ENCODE measurements at regions not wholly inside any gene's neighbourhood (a gene's known extent, or its start where the extent isn't known, plus 50 kb on each side); places are given as distances from the start of the nearest gene placed in this dataset.

- ChIA-PET POLR2A (no interaction called here), CTCF (interaction anchor here (1.3 to 2.0 kb wide), 3 partner anchors 15 to 29 kb away, joined by 3 to 5 read pairs (median 4); no protein-coding TSS in a partner anchor)
- TF ChIP-seq MAX (IDR thresholded peaks at IDR 0.05; ENCODE audit: insufficient read depth, insufficient read length) = no peak
- TF ChIP-seq POLR2A (IDR thresholded peaks at IDR 0.05; ENCODE audit: low read depth, low read length) = no peak
- TF ChIP-seq CTCF (IDR thresholded peaks at IDR 0.05; ENCODE audit: extremely low read depth in 1 of 2, insufficient read depth in 1 of 2, low read depth in 1 of 2, low read length in 2 of 2) = no peak
These were observed 133.7 kb upstream of the KLF14 start for GRCh38 chr7:130867581-130868136.

GRCh38 chr7:130868139-130868538, 134.1 kb upstream of the KLF14 start:
- no peak overlapping the region for H2AFZ ChIP-seq (ENCODE audit: low read depth, low read length)
- intact Hi-C loops (cut with micrococcal nuclease) (no loop called here), dilution Hi-C loops (cut with MboI; ENCODE audit: extremely low pct_ligation_motif_present, low sequenced_read_pairs) (no loop called here)
- H3K4me3 ChIP-seq (replicated peaks in 1 of 3; ENCODE audit: insufficient read depth in 1 of 3, low read depth in 1 of 3, low read length in 3 of 3) = no peak overlapping the region
- TF ChIP-seq MYC (IDR thresholded peaks at IDR 0.05; ENCODE audit: low read depth, low read length) (no peak), CTCF (IDR thresholded peaks at IDR 0.05; ENCODE audit: extremely low read depth in 1 of 2, insufficient read depth in 1 of 2, low read depth in 1 of 2, low read length in 2 of 2) (no peak), POLR2A (IDR thresholded peaks at IDR 0.05; ENCODE audit: low read depth, low read length) (no peak), EZH2 (IDR thresholded peaks at IDR 0.05; ENCODE audit: borderline replicate concordance, low read depth, low read length, severe bottlenecking) (no peak), POLR2AphosphoS5 (IDR thresholded peaks at IDR 0.05; ENCODE audit: insufficient read depth, low read depth, low read length) (no peak), FOS (IDR thresholded peaks at IDR 0.05; ENCODE audit: borderline replicate concordance, insufficient read depth, low read length) (no peak), JUN (IDR thresholded peaks at IDR 0.05; ENCODE audit: borderline replicate concordance, insufficient read depth, insufficient read length, low read depth) (no peak), MAX (IDR thresholded peaks at IDR 0.05; ENCODE audit: insufficient read depth, insufficient read length) (no peak), GATA2 (IDR thresholded peaks at IDR 0.05; ENCODE audit: insufficient read depth, insufficient read length, low read depth, low read length) (no peak)
- FAIRE-seq (no peak), DNase-seq (ENCODE audit: low read depth, low spot score) (no peak)
- ChIA-PET POLR2A (no interaction called here), CTCF (interaction anchor here (1.3 to 2.0 kb wide), 3 partner anchors 14 to 29 kb away, joined by 3 to 5 read pairs (median 4); no protein-coding TSS in a partner anchor)
- H3K4me1 ChIP-seq (ENCODE audit: control insufficient read depth, extremely low read depth, insufficient read depth, low read length) = no peaks in the 10 kb centered on the region
- H4K20me1 ChIP-seq (replicated peaks; ENCODE audit: control insufficient read depth, extremely low read depth, insufficient read depth, low read length) = no peaks in the 10 kb centered on the region
- no peak overlapping the region for H3K4me2 ChIP-seq (ENCODE audit: insufficient read depth, low read length)
- no peaks in the 10 kb centered on the region for H3K9me1 ChIP-seq (replicated peaks; ENCODE audit: control insufficient read depth, extremely low read depth, insufficient read depth, low read length)
- no peaks in the 10 kb centered on the region for H3K27me3 ChIP-seq (ENCODE audit: control insufficient read depth in 2 of 2, insufficient read depth in 2 of 2, low read length in 2 of 2)
- no peak overlapping the region for H3K9ac ChIP-seq (replicated peaks; ENCODE audit: extremely low read depth, insufficient read depth, low read length)
- no peaks in the 10 kb centered on the region for H3K9me3 ChIP-seq (replicated peaks; ENCODE audit: control insufficient read depth, insufficient read depth, low read length)
- H3K36me3 ChIP-seq (ENCODE audit: control insufficient read depth in 2 of 2, extremely low read depth in 1 of 2, insufficient read depth in 2 of 2, low read length in 2 of 2) = peaks cover 2 to 12% of the 10 kb centered on the region in 2 experiments
- BruUV-seq (replicated peaks) = no TSS peak
- H3K79me2 ChIP-seq (ENCODE audit: control insufficient read depth, insufficient read depth, low read length) = no peaks in the 10 kb centered on the region
- H3K27ac ChIP-seq (ENCODE audit: insufficient read depth, low read depth, low read length) = no peak overlapping the region

More at GRCh38 chr7:130867581-130868136, 133.7 kb upstream of the KLF14 start:
- Histone ChIP-seq H3K27me3 (ENCODE audit: control insufficient read depth in 2 of 2, insufficient read depth in 2 of 2, low read length in 2 of 2) (no peaks in the 10 kb centered on the region), H3K79me2 (ENCODE audit: control insufficient read depth, insufficient read depth, low read length) (no peaks in the 10 kb centered on the region), H3K36me3 (ENCODE audit: control insufficient read depth in 2 of 2, extremely low read depth in 1 of 2, insufficient read depth in 2 of 2, low read length in 2 of 2) (peaks cover 2 to 11% of the 10 kb centered on the region in 2 experiments), H3K4me2 (ENCODE audit: insufficient read depth, low read length) (no peak overlapping the region), H3K9me1 (replicated peaks; ENCODE audit: control insufficient read depth, extremely low read depth, insufficient read depth, low read length) (no peaks in the 10 kb centered on the region), H3K27ac (ENCODE audit: insufficient read depth, low read depth, low read length) (no peak overlapping the region), H4K20me1 (replicated peaks; ENCODE audit: control insufficient read depth, extremely low read depth, insufficient read depth, low read length) (no peaks in the 10 kb centered on the region), H3K9me3 (replicated peaks; ENCODE audit: control insufficient read depth, insufficient read depth, low read length) (no peaks in the 10 kb centered on the region), H3K9ac (replicated peaks; ENCODE audit: extremely low read depth, insufficient read depth, low read length) (no peak overlapping the region), H2AFZ (ENCODE audit: low read depth, low read length) (no peak overlapping the region), H3K4me1 (ENCODE audit: control insufficient read depth, extremely low read depth, insufficient read depth, low read length) (no peaks in the 10 kb centered on the region), H3K4me3 (replicated peaks in 1 of 3; ENCODE audit: insufficient read depth in 1 of 3, low read depth in 1 of 3, low read length in 3 of 3) (no peak overlapping the region)
- no peak for FAIRE-seq
- intact Hi-C loops (cut with micrococcal nuclease) (no loop called here), dilution Hi-C loops (cut with MboI; ENCODE audit: extremely low pct_ligation_motif_present, low sequenced_read_pairs) (no loop called here)
- BruUV-seq (replicated peaks) = no TSS peak
- no peak for DNase-seq (ENCODE audit: low read depth, low spot score)
